Natural killer cell (primary cell): ENCODE measurements at regions not wholly inside any gene's neighbourhood (a gene's known extent, or its start where the extent isn't known, plus 50 kb on each side); places are given as distances from the start of the nearest gene placed in this dataset.
A peak's percentile ranks its signal among the peaks of the same experiment; 100 is the strongest.
"Not testable (repeated sequence)": the region's sequence is repeated elsewhere in the genome, so short reads cannot be mapped to it uniquely, and the experiment has no call there.

ENCODE experiments used
- ATAC-seq, 3 donors: fragments of 150-1000 bp in 2 of 3; fragments of 200-7000 bp in 1 of 3; cut with Tn5 transposase; 1 replicate in 1 of 3; 2 replicates in 2 of 3; pipeline ENCODE4 v1.10.0; 2021; ENCODE audit warnings: mild to moderate bottlenecking in 2 of 3, moderate library complexity in 2 of 3
- DNase-seq, 2 donors: peaks; one replicate each; pipeline versions ENCODE4 v3.0.0 to v3.0.0-alpha.2; 2013 to 2021; ENCODE audit warnings: mixed read lengths in 1 of 2
- H3K27ac ChIP-seq: one replicate; pipeline ENCODE4 v1.5.1; 2013; ENCODE audit warnings: mild to moderate bottlenecking, low read length
- H3K27me3 ChIP-seq: one replicate; pipeline ENCODE4 v1.6.1; 2013; ENCODE audit warnings: low read length; ENCODE audit not compliant: control insufficient read depth, insufficient read depth
- H3K36me3 ChIP-seq: one replicate; pipeline ENCODE4 v1.6.1; 2013; ENCODE audit warnings: low read length; ENCODE audit not compliant: control insufficient read depth, insufficient read depth
- H3K4me1 ChIP-seq: one replicate; pipeline ENCODE4 v1.6.1; 2013; ENCODE audit warnings: low read length; ENCODE audit not compliant: control insufficient read depth, insufficient read depth
- H3K4me3 ChIP-seq: one replicate; pipeline ENCODE4 v1.5.1; 2013; ENCODE audit warnings: low read length
- H3K9me3 ChIP-seq: one replicate; pipeline ENCODE4 v1.6.1; 2013; ENCODE audit warnings: low read length; ENCODE audit not compliant: control insufficient read depth, insufficient read depth
- H3K27ac Mint-ChIP-seq, 2 donors: one replicate each; pipeline ENCODE4 v1.8.0; 2022; ENCODE audit warnings: mild to moderate bottlenecking in 2 of 2, mixed read lengths in 2 of 2, moderate library complexity in 1 of 2
- H3K27me3 Mint-ChIP-seq, 2 donors: one replicate each; pipeline ENCODE4 v1.8.0; 2022; ENCODE audit warnings: low read depth in 2 of 2, mixed read lengths in 2 of 2
- H3K36me3 Mint-ChIP-seq: one replicate; pipeline ENCODE4 v1.8.0; 2022; ENCODE audit warnings: mixed read lengths
- H3K4me1 Mint-ChIP-seq, 2 donors: one replicate each; pipeline ENCODE4 v1.8.0; 2022; ENCODE audit warnings: mixed read lengths in 2 of 2
- H3K4me3 Mint-ChIP-seq: one replicate; pipeline ENCODE4 v1.8.0; 2022; ENCODE audit warnings: mild to moderate bottlenecking, moderate library complexity, mixed read lengths
- H3K9me3 Mint-ChIP-seq, 2 donors: one replicate each; pipeline ENCODE4 v1.8.0; 2022; ENCODE audit warnings: mixed read lengths in 2 of 2
- CTCF ChIP-seq: fragments of 200-600 bp; IDR thresholded peaks from one replicate; pipeline ENCODE4 v1.8.0; 2022; ENCODE audit warnings: antibody characterized with exemption
- WGBS: methylation state at CpG from one replicate; pipeline ENCODE4 v1.1.7; 2013; ENCODE audit warnings: missing lambda C conversion rate; ENCODE audit not compliant: insufficient coverage; 5-methylcytosine and 5-hydroxymethylcytosine counted together
- intact Hi-C: fragments of 100-400 bp; cut with micrococcal nuclease; formaldehyde crosslinking; loops from one replicate; pipeline ENCODE4 v1.14.2; 2022

- no peak for DNase-seq
- no peak overlapping the region for H3K4me3 Mint-ChIP-seq
Observed at GRCh38 chr22:25452116-25452700, 112.3 kb upstream of the GRK3 start.

GRCh38 chr22:25453058-25453457 is 111.4 kb upstream of the GRK3 start:
- Histone ChIP-seq H3K4me1 (peaks cover 8% of the 10 kb centered on the region), H3K36me3 (peaks cover 16% of the 10 kb centered on the region), H3K27me3 (no peaks in the 10 kb centered on the region), H3K4me3 (no peak overlapping the region), H3K9me3 (no peaks in the 10 kb centered on the region), H3K27ac (no peak overlapping the region)
- peaks cover 5% of the 10 kb centered on the region for H3K36me3 Mint-ChIP-seq
- no peak for TF ChIP-seq CTCF
- H3K9me3 Mint-ChIP-seq, result no peaks in the 10 kb centered on the region
- H3K4me3 Mint-ChIP-seq, result no peak overlapping the region
- H3K27ac Mint-ChIP-seq, result no peak overlapping the region
- no peaks in the 10 kb centered on the region for H3K27me3 Mint-ChIP-seq
- intact Hi-C loops, result no loop called here
- WGBS, result 100% methylated on average over 1 of the region's 4 CpGs
- DNase-seq (no peak), ATAC-seq (no peak)
- peaks cover 45 to 61% of the 10 kb centered on the region in 2 donors for H3K4me1 Mint-ChIP-seq

More at GRCh38 chr22:25452116-25452700, 112.3 kb upstream of the GRK3 start:
- H3K4me1 ChIP-seq, result peaks cover 8% of the 10 kb centered on the region
- peak overlapping the region; percentile 2 to 72 for H3K27ac Mint-ChIP-seq
- H3K9me3 Mint-ChIP-seq, result no peaks in the 10 kb centered on the region
- H3K36me3 Mint-ChIP-seq, result peaks cover 5% of the 10 kb centered on the region
- H3K9me3 ChIP-seq, result no peaks in the 10 kb centered on the region
- WGBS, result 90% methylated on average over 10 of the region's 10 CpGs
- H3K4me1 Mint-ChIP-seq, result peaks cover 45 to 67% of the 10 kb centered on the region in 2 donors
- no peak overlapping the region for H3K27ac ChIP-seq
- H3K36me3 ChIP-seq, result peaks cover 12% of the 10 kb centered on the region
- no peak overlapping the region for H3K4me3 ChIP-seq
- no peak for TF ChIP-seq CTCF
- intact Hi-C loops, result no loop called here
- H3K27me3 ChIP-seq, result no peaks in the 10 kb centered on the region
- H3K27me3 Mint-ChIP-seq, result no peaks in the 10 kb centered on the region
- no peak for ATAC-seq

GRCh38 chr22:25453557-25453956 is 110.9 kb upstream of the GRK3 start:
- 79% methylated on average over 5 of the region's 5 CpGs for WGBS
- DNase-seq, result no peak
- intact Hi-C loops, result no loop called here
- TF ChIP-seq CTCF, result no peak
- Histone ChIP-seq H3K4me3 (no peak overlapping the region), H3K4me1 (peaks cover 5% of the 10 kb centered on the region), H3K27ac (no peak overlapping the region), H3K9me3 (no peaks in the 10 kb centered on the region), H3K27me3 (no peaks in the 10 kb centered on the region), H3K36me3 (peaks cover 17% of the 10 kb centered on the region)
- Mint-ChIP-seq H3K4me3 (no peak overlapping the region), H3K27me3 (no peaks in the 10 kb centered on the region), H3K4me1 (peaks cover 45 to 56% of the 10 kb centered on the region in 2 donors), H3K27ac (peak overlapping the region in 1 of 2 donors; percentile 11), H3K9me3 (no peaks in the 10 kb centered on the region), H3K36me3 (peaks cover 5% of the 10 kb centered on the region)
- no peak for ATAC-seq

GRCh38 chr22:25456300-25457043 is 108.0 kb upstream of the GRK3 start:
- ATAC-seq, result not testable (repeated sequence)

GRCh38 chr22:25458631-25459030 is 105.8 kb upstream of the GRK3 start:
- H3K9me3 ChIP-seq, H3K4me1 ChIP-seq, H3K4me3 ChIP-seq, H3K4me3 Mint-ChIP-seq, H3K9me3 Mint-ChIP-seq, H3K27me3 Mint-ChIP-seq, intact Hi-C loops, DNase-seq, H3K27me3 ChIP-seq, ATAC-seq, H3K27ac ChIP-seq, H3K27ac Mint-ChIP-seq: not testable (repeated sequence)
- WGBS, result 100% methylated on average over 1 of the region's 1 CpG
- peaks cover 15 to 20% of the 10 kb centered on the region in 2 donors for H3K4me1 Mint-ChIP-seq
- peaks cover 39% of the 10 kb centered on the region for H3K36me3 ChIP-seq
- H3K36me3 Mint-ChIP-seq, result peaks cover 25% of the 10 kb centered on the region

More at GRCh38 chr22:25456300-25457043, 108.0 kb upstream of the GRK3 start:
- DNase-seq, H3K27me3 Mint-ChIP-seq, H3K27me3 ChIP-seq, H3K4me1 ChIP-seq, H3K4me3 Mint-ChIP-seq, H3K4me3 ChIP-seq, H3K9me3 Mint-ChIP-seq, H3K27ac Mint-ChIP-seq, intact Hi-C loops, H3K9me3 ChIP-seq, H3K27ac ChIP-seq: not testable (repeated sequence)
- peaks cover 27 to 32% of the 10 kb centered on the region in 2 donors for H3K4me1 Mint-ChIP-seq
- H3K36me3 Mint-ChIP-seq, result peaks cover 25% of the 10 kb centered on the region
- peaks cover 42% of the 10 kb centered on the region for H3K36me3 ChIP-seq
- 89% methylated on average over 13 of the region's 13 CpGs for WGBS

GRCh38 chr22:25460682-25461081 is 103.8 kb upstream of the GRK3 start:
- WGBS, result 100% methylated on average over 2 of the region's 2 CpGs
- H3K4me3 Mint-ChIP-seq, H3K4me3 ChIP-seq, intact Hi-C loops, ATAC-seq, H3K4me1 ChIP-seq, H3K27me3 ChIP-seq, H3K9me3 ChIP-seq, DNase-seq, H3K27me3 Mint-ChIP-seq, H3K9me3 Mint-ChIP-seq, H3K27ac ChIP-seq: not testable (repeated sequence)
- H3K27ac Mint-ChIP-seq, result peak overlapping the region in 1 of 2 donors; percentile 56
- peaks cover 34% of the 10 kb centered on the region for H3K36me3 ChIP-seq
- H3K4me1 Mint-ChIP-seq, result peaks cover 12 to 17% of the 10 kb centered on the region in 2 donors
- peaks cover 23% of the 10 kb centered on the region for H3K36me3 Mint-ChIP-seq
